CD14-positive monocyte (primary cell): ENCODE measurements at regions not wholly inside any gene's neighbourhood (a gene's known extent, or its start where the extent isn't known, plus 50 kb on each side); places are given as distances from the start of the nearest gene placed in this dataset.

ENCODE experiments used
- DNase-seq, 3 donors: peaks; one replicate each; pipeline ENCODE4 v3.0.0-alpha.2; 2011 to 2022
- H2AFZ ChIP-seq: 2 replicates; pipeline ENCODE4 v1.6.0; 2012; ENCODE audit warnings: mild to moderate bottlenecking, low read depth, low read length, inconsistent platforms; ENCODE audit not compliant: insufficient read depth, poor library complexity, severe bottlenecking
- H3K27ac ChIP-seq, 2 donors: 1 replicate in 1 of 2; 2 replicates in 1 of 2; pipeline ENCODE4 v1.5.1; 2012 to 2013; ENCODE audit warnings: low read length in 2 of 2, control low read depth in 1 of 2, inconsistent platforms in 1 of 2, low read depth in 1 of 2, mild to moderate bottlenecking in 1 of 2
- H3K27me3 ChIP-seq, 2 donors: one replicate each; pipeline versions ENCODE4 v1.6.0 to v1.6.1; 2011 to 2013; ENCODE audit warnings: low read length in 2 of 2; ENCODE audit not compliant: control insufficient read depth in 2 of 2, insufficient read depth in 2 of 2
- H3K36me3 ChIP-seq, 2 donors: replicated peaks in 1 of 2; 1 replicate in 1 of 2; 2 replicates in 1 of 2; pipeline versions ENCODE4 v1.5.1 to v1.6.1; 2012 to 2013; ENCODE audit warnings: low read length in 2 of 2, control low read depth in 1 of 2, inconsistent platforms in 1 of 2, mild to moderate bottlenecking in 1 of 2; ENCODE audit not compliant: insufficient read depth in 2 of 2, control insufficient read depth in 1 of 2
- H3K4me1 ChIP-seq, 2 donors: 1 replicate in 1 of 2; 2 replicates in 1 of 2; pipeline versions ENCODE4 v1.5.1 to v1.6.1; 2012 to 2013; ENCODE audit warnings: low read length in 2 of 2, control low read depth in 1 of 2, inconsistent platforms in 1 of 2, mild to moderate bottlenecking in 1 of 2, moderate library complexity in 1 of 2; ENCODE audit not compliant: insufficient read depth in 2 of 2, control insufficient read depth in 1 of 2
- H3K4me2 ChIP-seq: replicated peaks from 2 replicates; pipeline ENCODE3; 2012; ENCODE audit warnings: low read length, moderate library complexity, mild to moderate bottlenecking; ENCODE audit not compliant: poor library complexity, severe bottlenecking; ENCODE audit errors: extremely low read depth
- H3K4me3 ChIP-seq, 3 experiments: fragments of 200-600 bp in 1 of 3; sonication (generic) in 1 of 3; replicated peaks in 1 of 3; 1 replicate in 2 of 3; 2 replicates in 1 of 3; pipeline ENCODE4 v1.5.1; 2011 to 2013; ENCODE audit warnings: low read length in 3 of 3, mild to moderate bottlenecking in 3 of 3, control low read depth in 2 of 3, low read depth in 2 of 3, inconsistent platforms in 1 of 3, moderate library complexity in 1 of 3
- H3K79me2 ChIP-seq: 2 replicates; pipeline ENCODE4 v1.6.0; 2012; ENCODE audit warnings: mild to moderate bottlenecking, control low read depth, inconsistent platforms, low read length, moderate library complexity; ENCODE audit not compliant: insufficient read depth
- H3K9ac ChIP-seq: 2 replicates; pipeline ENCODE4 v1.6.0; 2017; ENCODE audit warnings: low read length, mild to moderate bottlenecking; ENCODE audit not compliant: insufficient read depth, poor library complexity, severe bottlenecking
- H3K9me3 ChIP-seq, 2 donors: replicated peaks in 1 of 2; 1 replicate in 1 of 2; 2 replicates in 1 of 2; pipeline versions ENCODE4 v1.5.1 to v1.6.1; 2012 to 2013; ENCODE audit warnings: low read length in 2 of 2, control low read depth in 1 of 2; ENCODE audit not compliant: control insufficient read depth in 1 of 2, insufficient read depth in 1 of 2
- H4K20me1 ChIP-seq: 2 replicates; pipeline ENCODE4 v1.6.0; 2012; ENCODE audit warnings: mild to moderate bottlenecking, low read length, control low read depth, moderate library complexity; ENCODE audit not compliant: insufficient read depth
- H3K27ac Mint-ChIP-seq, 7 donors: one replicate each; pipeline ENCODE4 v1.8.0; 2020; ENCODE audit warnings: mild to moderate bottlenecking in 7 of 7, mixed read lengths in 7 of 7, moderate library complexity in 6 of 7, inconsistent platforms in 2 of 7
- H3K27me3 Mint-ChIP-seq, 3 donors: one replicate each; pipeline ENCODE4 v1.8.0; 2021 to 2022; ENCODE audit warnings: low read depth in 3 of 3, mild to moderate bottlenecking in 3 of 3, mixed read lengths in 3 of 3, moderate library complexity in 3 of 3, inconsistent platforms in 1 of 3
- H3K36me3 Mint-ChIP-seq, 2 donors: one replicate each; pipeline ENCODE4 v1.8.0; 2020; ENCODE audit warnings: mixed read lengths in 2 of 2, inconsistent platforms in 1 of 2, mild to moderate bottlenecking in 1 of 2
- H3K4me1 Mint-ChIP-seq: one replicate; pipeline ENCODE4 v1.8.0; 2020; ENCODE audit warnings: mild to moderate bottlenecking, mixed read lengths
- H3K4me3 Mint-ChIP-seq, 2 donors: one replicate each; pipeline ENCODE4 v1.8.0; 2020; ENCODE audit warnings: mild to moderate bottlenecking in 2 of 2, mixed read lengths in 2 of 2, moderate library complexity in 1 of 2
- H3K9me3 Mint-ChIP-seq, 7 donors: one replicate each; pipeline ENCODE4 v1.8.0; 2020 to 2022; ENCODE audit warnings: mixed read lengths in 7 of 7, mild to moderate bottlenecking in 6 of 7, moderate library complexity in 6 of 7, inconsistent platforms in 2 of 7
- CTCF ChIP-seq: fragments of 200-600 bp; IDR thresholded peaks from one replicate; pipeline ENCODE4 v1.8.0; 2022; ENCODE audit warnings: antibody characterized with exemption, mild to moderate bottlenecking
- WGBS: methylation state at CpG from one replicate; pipeline ENCODE4 v1.1.5; 2013; ENCODE audit warnings: missing lambda C conversion rate; ENCODE audit not compliant: insufficient coverage; 5-methylcytosine and 5-hydroxymethylcytosine counted together
- intact Hi-C, 2 donors: fragments of 100-400 bp; cut with micrococcal nuclease; formaldehyde crosslinking; loops; one replicate each; pipeline versions ENCODE4 v1.15.0 to v1.15.1; 2023

DNA sequence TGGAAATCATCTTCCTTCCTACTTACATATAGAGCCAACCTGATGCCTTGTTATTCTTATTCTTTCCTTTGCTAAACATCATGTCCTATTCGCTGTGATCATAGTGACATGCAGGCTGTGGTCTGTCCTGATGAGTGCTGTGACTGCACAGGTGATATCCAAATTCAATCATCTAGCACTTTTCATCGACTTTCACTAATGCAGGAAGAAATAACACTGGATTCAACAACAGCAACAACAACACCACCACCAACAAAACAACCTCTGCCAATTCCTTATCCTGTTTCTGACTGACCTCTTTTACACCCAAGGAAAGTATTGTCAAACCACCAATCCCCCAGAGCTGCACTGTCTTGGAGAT lies 203.2 kb upstream of the PHYHIPL start:
- Mint-ChIP-seq H3K4me3 (no peak overlapping the region), H3K4me1 (no peaks in the 10 kb centered on the region), H3K27me3 (peaks cover 0 to 3% (median 0%) of the 10 kb centered on the region in 3 donors), H3K36me3 (no peaks in the 10 kb centered on the region), H3K27ac (no peak overlapping the region), H3K9me3 (peaks cover 0 to 2% (median 0%) of the 10 kb centered on the region in 7 donors)
- H3K27ac ChIP-seq = no peak overlapping the region
- H3K79me2 ChIP-seq = no peaks in the 10 kb centered on the region
- H3K4me3 ChIP-seq = no peak overlapping the region
- no peak for DNase-seq
- no peaks in the 10 kb centered on the region for H3K9me3 ChIP-seq
- intact Hi-C loops = no loop called here
- WGBS = 86% methylated on average over 1 of the region's 2 CpGs
- H3K9ac ChIP-seq = no peak overlapping the region
- TF ChIP-seq CTCF = no peak
- no peaks in the 10 kb centered on the region for H3K36me3 ChIP-seq
- no peaks in the 10 kb centered on the region for H4K20me1 ChIP-seq
- H2AFZ ChIP-seq = no peak overlapping the region
- H3K4me2 ChIP-seq = no peak overlapping the region
- H3K4me1 ChIP-seq = no peaks in the 10 kb centered on the region
- H3K27me3 ChIP-seq = no peaks in the 10 kb centered on the region

- Mint-ChIP-seq H3K27ac (no peak overlapping the region), H3K4me3 (no peak overlapping the region), H3K9me3 (peaks cover 0 to 2% (median 0%) of the 10 kb centered on the region in 7 donors), H3K36me3 (no peaks in the 10 kb centered on the region), H3K4me1 (no peaks in the 10 kb centered on the region), H3K27me3 (peaks cover 0 to 3% (median 0%) of the 10 kb centered on the region in 3 donors)
- Histone ChIP-seq H3K27me3 (no peaks in the 10 kb centered on the region), H3K27ac (no peak overlapping the region), H3K36me3 (no peaks in the 10 kb centered on the region), H3K9me3 (no peaks in the 10 kb centered on the region), H2AFZ (no peak overlapping the region), H4K20me1 (no peaks in the 10 kb centered on the region), H3K4me2 (no peak overlapping the region), H3K9ac (no peak overlapping the region), H3K79me2 (no peaks in the 10 kb centered on the region), H3K4me3 (no peak overlapping the region), H3K4me1 (no peaks in the 10 kb centered on the region)
- intact Hi-C loops = no loop called here
- no peak for TF ChIP-seq CTCF
- whole genome bisulfite sequencing = no CpG with 5 or more reads among the region's 1 CpG
- DNase-seq = no peak
These were observed 200.2 kb upstream of the PHYHIPL start for GRCh38 chr10:58976254-58976653.
